GM12892 (cell line): ENCODE measurements at regions not wholly inside any gene's neighbourhood (a gene's known extent, or its start where the extent isn't known, plus 50 kb on each side); places are given as distances from the start of the nearest gene placed in this dataset.

Experiments used
- POLR2A ChIP-seq: IDR thresholded peaks from 2 replicates; pipeline ENCODE4 v1.6.1; 2011; ENCODE audit warnings: low read depth, low read length, control low read depth
- POLR2AphosphoS5 ChIP-seq: IDR thresholded peaks from 2 replicates; pipeline ENCODE4 v1.6.1; 2011; ENCODE audit warnings: low read depth, low read length, control low read depth

DNA sequence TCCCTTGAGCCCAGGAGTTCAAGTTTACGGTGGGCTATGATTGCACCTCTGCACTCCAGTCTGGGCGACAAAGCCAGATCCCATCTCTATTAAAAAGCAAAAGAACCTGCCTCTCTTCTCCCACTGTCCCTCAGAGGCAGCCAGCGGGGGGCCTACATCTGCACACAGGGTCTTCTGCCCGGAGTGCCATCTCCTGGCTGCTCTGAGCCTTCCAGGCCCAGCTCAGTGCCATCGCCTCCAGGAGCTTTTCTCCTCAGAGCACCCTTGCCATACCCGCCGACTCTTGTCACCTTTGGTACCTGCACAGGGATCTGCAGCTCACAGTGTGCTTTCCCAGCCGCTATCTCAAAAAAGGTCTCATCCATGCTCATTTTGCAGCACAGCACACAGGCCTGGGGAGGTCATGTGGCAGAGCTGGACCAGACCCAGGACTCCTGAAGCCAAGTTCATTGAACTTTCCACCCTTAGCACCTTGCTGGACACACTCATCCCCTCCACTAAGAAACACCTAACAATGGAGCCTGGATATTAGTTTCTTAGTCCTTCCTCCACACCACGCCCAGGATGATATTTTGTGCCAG, 186.3 kb downstream of the HAUS1 start:
- TF ChIP-seq POLR2AphosphoS5, result no peak
- TF ChIP-seq POLR2A, result no peak
